SK-MEL-5 (cell line): ENCODE measurements at regions not wholly inside any gene's neighbourhood (a gene's known extent, or its start where the extent isn't known, plus 50 kb on each side); places are given as distances from the start of the nearest gene placed in this dataset.

ENCODE experiments used
- DNase-seq: peaks from one replicate; pipeline ENCODE4 v3.0.0-alpha.2; 2016; ENCODE audit warnings: low read depth, low spot score
- in situ Hi-C: cut with HindIII; loops from 2 replicates; pipeline ENCODE4 v1.10.0; 2016; ENCODE audit warnings: low sequenced_read_pairs, high pct_unique_total_duplicates, low pct_unique_long_range_greater_than_20kb

GRCh38 chr11:19436932-19437331 lies 196.2 kb upstream of the E2F8 start:
- in situ Hi-C loops, result no loop called here
- DNase-seq, result no peak

DNA sequence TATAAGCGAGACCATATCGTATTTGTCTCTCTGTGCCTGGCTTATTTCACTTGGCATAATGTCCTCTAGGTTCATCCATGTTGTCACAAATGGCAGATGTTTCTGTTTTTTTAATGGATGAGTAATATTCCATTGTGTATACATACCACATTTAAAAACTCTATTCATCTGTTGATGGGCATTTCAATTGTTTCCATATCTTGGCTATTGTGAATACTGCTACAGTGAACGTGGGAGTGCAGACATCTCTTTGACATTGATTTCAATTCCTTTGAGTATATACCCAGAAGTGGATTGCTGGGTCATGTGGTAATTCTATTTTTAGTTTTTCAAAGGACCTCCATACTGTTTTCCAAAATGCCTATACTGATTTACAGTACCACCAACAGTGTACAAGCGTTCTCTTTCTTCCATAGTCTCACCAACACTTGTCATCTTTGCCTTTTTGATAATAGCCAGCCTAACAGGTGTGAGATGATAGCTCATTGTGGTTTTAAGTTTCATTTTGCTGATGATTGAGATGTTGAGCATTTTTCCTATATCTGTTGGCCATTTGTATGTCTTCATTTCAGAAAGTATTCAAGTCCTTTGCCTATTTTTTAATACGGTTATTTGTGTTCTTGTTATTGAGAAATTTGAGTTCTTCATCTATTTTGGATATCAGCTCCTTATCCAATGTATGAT lies 194.7 kb upstream of the E2F8 start:
- DNase-seq, result no peak
- in situ Hi-C loops, result no loop called here

- DNase-seq, result no peak
- in situ Hi-C loops, result no loop called here
Observed at GRCh38 chr11:19433791-19434190, 193.0 kb upstream of the E2F8 start.

- no peak for DNase-seq
- in situ Hi-C loops, result no loop called here
Observed at GRCh38 chr11:19433367-19433766, 192.6 kb upstream of the E2F8 start.

DNA sequence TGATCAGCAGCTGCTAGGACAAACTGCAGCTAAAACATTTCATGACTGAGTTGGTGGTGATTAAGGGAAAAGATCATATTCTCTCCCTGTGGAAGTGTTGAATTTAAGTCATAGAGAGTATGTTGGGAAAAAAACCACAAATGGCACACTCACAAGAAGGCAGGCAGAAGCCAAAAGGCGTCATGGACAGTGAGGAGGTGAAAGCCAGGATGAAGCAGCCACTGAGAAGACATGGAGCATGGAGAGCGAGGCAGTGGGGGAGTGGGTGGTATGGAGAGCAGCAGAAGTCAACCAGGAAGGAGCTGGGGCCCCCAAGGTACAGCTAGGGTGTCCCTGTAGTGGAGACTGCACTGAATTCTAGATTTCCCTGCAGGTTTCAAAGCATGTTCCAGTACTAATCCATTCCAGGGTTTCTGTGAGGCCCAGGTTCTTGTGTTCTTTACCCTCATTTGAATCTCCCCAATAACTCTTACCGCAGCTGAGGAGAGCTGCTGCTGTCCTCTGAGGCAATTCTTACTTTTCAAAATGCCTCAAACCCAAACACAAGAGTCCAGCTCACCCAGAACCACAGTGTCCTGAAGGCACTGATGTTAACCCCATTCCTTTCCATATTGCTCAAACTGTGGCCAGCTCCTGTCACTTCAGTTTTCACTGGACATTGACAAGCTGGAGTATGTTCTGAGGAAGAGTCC lies 191.8 kb upstream of the E2F8 start:
- in situ Hi-C loops, result no loop called here
- no peak for DNase-seq

DNA sequence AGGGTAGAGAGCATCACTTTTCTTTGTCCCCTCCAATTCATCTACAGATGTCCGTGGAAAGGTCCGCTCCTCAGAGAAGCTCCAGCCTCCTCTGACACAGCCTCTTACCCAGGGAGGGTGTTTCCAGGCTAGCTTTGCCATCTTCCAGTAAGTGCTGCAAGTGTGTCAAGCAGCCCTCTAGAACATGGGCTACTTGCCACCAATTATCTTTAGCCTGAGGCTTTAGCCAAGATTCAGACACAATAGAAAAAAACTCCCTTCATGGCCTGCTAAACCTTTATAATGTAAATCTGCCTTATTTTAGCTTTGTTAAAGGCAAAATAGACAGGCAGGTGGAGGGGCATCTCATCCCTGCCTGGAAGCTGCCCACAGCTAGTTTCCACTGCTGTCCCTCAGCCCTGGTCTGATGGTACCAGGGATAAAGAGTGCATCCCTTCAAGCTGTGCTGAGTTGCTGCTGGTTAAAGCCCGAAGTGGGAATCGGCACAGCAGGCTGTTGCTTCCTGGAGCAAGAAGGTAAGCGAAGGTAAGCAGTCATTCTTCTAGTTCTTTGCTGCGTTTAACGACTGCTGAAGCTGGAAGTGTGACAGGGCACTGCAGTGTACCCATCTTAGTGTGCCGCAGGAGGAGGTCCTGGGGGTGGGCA lies 190.1 kb upstream of the E2F8 start:
- in situ Hi-C loops, result no loop called here
- no peak for DNase-seq

- in situ Hi-C loops, result no loop called here
- DNase-seq, result no peak
Observed at GRCh38 chr11:19430346-19430745, 189.6 kb upstream of the E2F8 start.

DNA sequence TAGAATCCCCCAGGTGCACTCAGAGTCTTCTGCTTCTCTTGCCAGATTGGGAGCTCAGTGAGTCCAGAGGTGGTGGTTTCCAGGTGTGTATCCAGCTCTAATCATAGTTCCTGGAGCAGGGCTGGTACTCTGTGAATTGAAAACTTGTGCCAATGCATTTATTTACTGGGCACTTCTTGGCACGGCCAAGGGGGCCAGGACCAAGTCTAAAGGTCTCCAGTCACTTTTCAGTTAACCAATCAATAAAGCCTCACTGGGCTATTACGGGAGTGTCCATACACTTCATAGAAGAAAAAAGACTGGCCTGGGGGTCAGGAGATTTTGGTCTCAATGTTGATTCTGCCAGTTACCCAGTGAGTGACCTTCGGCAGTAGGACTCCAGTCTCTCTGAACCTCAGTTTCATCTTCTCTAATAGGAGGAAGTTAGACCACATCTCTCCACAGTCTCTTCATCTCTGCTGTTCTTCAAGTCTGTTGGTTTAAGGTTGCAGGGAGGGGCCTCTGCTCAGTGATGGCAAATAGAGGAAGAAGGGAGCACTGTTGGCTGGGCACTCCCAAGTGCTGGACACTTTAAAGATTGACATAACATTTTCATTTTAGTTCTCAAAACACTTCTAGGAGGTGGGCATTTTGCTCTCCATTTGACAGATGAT lies 188.5 kb upstream of the E2F8 start:
- in situ Hi-C loops, result no loop called here
- no peak for DNase-seq

GRCh38 chr11:19428206-19429002 lies 187.7 kb upstream of the E2F8 start:
- DNase-seq, result no peak
- in situ Hi-C loops, result no loop called here

DNA sequence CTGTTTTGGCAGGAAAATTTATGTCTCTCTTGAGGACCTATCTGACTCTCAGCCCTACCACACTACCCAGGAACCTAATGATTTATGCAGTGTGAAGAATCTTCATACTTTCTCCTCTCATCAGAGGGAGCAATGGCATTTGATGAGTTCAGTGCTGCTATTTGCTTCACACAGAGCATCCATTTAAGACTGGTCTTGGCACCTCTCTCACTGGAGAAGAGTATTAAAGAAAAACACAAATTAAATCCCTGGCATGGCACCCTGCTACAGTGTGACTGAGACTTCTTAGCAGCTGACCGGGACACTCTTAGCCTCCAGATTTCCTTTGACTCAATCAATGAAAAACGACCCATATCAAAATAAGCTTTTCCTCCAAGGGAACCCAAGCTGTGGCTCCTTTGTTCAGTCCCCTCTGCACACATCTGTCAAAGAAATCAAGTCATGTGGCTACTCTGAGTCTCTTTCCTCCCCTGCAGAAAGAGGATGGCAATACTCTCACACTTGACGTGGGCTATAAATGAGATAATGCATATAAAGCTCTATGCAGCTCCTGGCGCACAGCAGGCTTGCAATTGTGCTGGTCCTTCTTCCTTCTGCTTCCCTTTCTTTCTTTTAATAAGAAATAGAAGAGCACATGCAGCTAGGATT lies 186.1 kb upstream of the E2F8 start:
- DNase-seq, result no peak
- in situ Hi-C loops, result no loop called here

- in situ Hi-C loops, result no loop called here
- no peak for DNase-seq
Observed at GRCh38 chr11:19426011-19426755, 185.4 kb upstream of the E2F8 start.

DNA sequence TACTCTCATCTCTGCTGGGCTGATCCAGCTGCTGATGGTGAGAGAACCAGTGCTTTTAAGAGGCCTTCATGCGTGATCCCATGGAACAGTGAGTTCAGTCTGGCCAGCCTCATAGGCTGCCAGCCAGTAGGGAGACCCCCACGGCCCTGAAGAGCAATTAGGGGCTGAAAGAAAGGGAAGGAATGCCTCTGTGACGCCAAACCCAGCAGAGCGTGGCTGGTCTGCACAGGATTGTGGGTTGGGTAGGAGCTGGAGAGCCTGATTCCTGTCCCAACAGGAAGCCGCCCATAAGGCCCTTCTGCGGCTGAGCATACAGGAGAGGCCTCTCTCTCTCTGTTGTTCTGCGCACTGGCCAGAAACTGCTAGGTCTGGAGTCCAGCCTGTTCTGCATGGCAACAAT lies 181.5 kb upstream of the E2F8 start:
- no peak for DNase-seq
- in situ Hi-C loops, result no loop called here

DNA sequence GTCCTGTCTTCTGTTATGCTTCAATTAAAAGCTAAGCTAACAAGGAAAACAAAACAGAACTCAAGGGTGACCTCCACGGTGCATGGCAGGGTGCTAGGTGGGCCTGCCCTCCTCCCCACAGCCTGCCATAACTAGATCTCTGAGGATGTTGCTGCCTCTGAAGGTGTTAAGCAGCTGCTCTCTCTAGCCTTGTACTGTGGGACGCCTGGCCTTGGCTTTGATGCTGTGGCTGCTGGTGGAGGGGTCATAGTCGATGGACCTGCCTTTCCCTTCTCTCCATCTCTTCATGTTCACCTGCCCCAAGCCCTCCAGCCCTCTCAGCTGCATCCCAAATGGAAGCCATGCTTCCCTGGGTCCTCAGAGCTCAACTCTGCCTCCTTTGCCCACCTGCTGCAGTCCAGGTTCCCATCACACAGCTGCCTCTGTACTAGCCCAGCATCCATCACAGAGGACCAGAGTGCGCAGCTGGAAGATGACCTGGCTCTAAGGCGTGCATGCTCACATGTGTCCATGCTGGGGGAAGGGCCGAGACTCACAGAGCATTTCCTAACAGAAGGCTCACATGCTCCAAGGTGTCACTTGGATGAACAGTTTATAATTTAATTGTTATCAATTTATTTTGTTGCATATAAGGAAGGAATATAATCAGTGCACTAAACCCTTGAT lies 180.3 kb upstream of the E2F8 start:
- in situ Hi-C loops, result no loop called here
- no peak for DNase-seq

DNA sequence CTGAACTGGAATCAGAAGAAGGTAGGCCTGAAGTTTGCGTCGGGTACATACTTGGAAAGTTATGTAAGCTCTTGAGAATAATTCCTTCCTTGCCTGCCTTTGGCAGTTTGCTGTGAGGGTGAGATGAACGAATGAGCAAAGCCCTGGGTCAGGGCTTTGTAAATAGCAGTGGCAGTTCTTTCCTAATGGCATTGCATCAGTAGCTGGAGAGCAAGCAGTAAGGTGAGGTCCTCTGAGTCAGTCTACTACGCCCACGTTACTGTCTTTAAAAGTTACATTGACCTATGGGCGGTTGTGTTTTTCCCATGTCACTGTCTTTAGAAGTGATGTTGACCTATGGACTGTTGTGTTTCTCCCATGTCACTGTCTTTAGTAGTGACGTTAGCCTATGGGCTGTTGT lies 179.1 kb upstream of the E2F8 start:
- DNase-seq, result no peak
- in situ Hi-C loops, result no loop called here

GRCh38 chr11:19419021-19419750 lies 178.4 kb upstream of the E2F8 start:
- in situ Hi-C loops, result no loop called here
- DNase-seq, result no peak

DNA sequence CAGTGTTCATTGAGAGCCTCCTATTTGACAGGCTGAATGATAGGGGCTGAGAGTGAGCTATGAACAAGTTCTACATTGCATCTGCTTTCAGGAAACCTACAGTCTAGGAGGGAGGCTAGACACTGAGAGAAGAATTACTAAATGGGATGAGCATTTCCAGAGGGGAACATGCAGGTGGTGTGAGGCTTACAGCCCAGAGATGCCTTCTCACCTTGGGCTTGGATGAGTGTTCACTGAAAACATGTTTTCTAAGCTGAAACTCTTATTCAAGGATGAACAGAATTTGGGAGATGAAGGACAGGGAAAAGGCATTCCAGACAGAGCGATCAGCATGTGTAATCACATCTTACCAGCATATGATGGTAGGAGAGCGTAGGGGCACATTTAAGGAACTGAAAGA lies 177.5 kb upstream of the E2F8 start:
- in situ Hi-C loops, result no loop called here
- DNase-seq, result no peak
